RPMI8226 (cell line): ENCODE measurements at regions not wholly inside any gene's neighbourhood (a gene's known extent, or its start where the extent isn't known, plus 50 kb on each side); places are given as distances from the start of the nearest gene placed in this dataset.

ENCODE experiments used
- DNase-seq: peaks from one replicate; pipeline ENCODE4 v3.0.0-alpha.2; 2015

GRCh38 chr3:194995922-194996321, 275.0 kb downstream of the XXYLT1 start:
- DNase-seq, result no peak

GRCh38 chr3:194996746-194997145, 274.2 kb downstream of the XXYLT1 start:
- no peak for DNase-seq

GRCh38 chr3:194998417-194998816, 272.5 kb downstream of the XXYLT1 start:
- DNase-seq, result no peak

GRCh38 chr3:194998948-194999347, 272.0 kb downstream of the XXYLT1 start:
- DNase-seq, result no peak

- DNase-seq, result no peak
These were observed 271.5 kb downstream of the XXYLT1 start for GRCh38 chr3:194999491-194999890.

- no peak for DNase-seq
These were observed 269.7 kb downstream of the XXYLT1 start for GRCh38 chr3:195001261-195001660.

GRCh38 chr3:195001961-195002861, 268.7 kb downstream of the XXYLT1 start:
- DNase-seq, result peak; percentile 96

- DNase-seq, result no peak
These were observed 267.7 kb downstream of the XXYLT1 start for GRCh38 chr3:195003006-195003892.

- DNase-seq, result no peak
These were observed 267.1 kb downstream of the XXYLT1 start for GRCh38 chr3:195003893-195004289.

GRCh38 chr3:195004512-195005250, 266.3 kb downstream of the XXYLT1 start:
- DNase-seq, result no peak

- DNase-seq, result no peak
These were observed 265.7 kb downstream of the XXYLT1 start for GRCh38 chr3:195005251-195005620.

GRCh38 chr3:195005759-195006510, 265.0 kb downstream of the XXYLT1 start:
- DNase-seq, result no peak

GRCh38 chr3:195007151-195007550, 263.8 kb downstream of the XXYLT1 start:
- no peak for DNase-seq

- no peak for DNase-seq
These were observed 263.2 kb downstream of the XXYLT1 start for GRCh38 chr3:195007766-195008165.

- no peak for DNase-seq
These were observed 262.1 kb downstream of the XXYLT1 start for GRCh38 chr3:195008816-195009215.

GRCh38 chr3:195009616-195010015, 261.3 kb downstream of the XXYLT1 start:
- no peak for DNase-seq

GRCh38 chr3:195010551-195011100, 260.3 kb downstream of the XXYLT1 start:
- DNase-seq, result no peak

GRCh38 chr3:195011231-195011834, 259.6 kb downstream of the XXYLT1 start:
- DNase-seq, result no peak

- no peak for DNase-seq
These were observed 258.9 kb downstream of the XXYLT1 start for GRCh38 chr3:195012100-195012499.

- no peak for DNase-seq
These were observed 258.4 kb downstream of the XXYLT1 start for GRCh38 chr3:195012571-195012970.
